PC-3 (cell line): ENCODE measurements at regions not wholly inside any gene's neighbourhood (a gene's known extent, or its start where the extent isn't known, plus 50 kb on each side); places are given as distances from the start of the nearest gene placed in this dataset.

Experiments
- ATAC-seq: fragments of 200-7000 bp; cut with Tn5 transposase; 2 replicates; pipeline ENCODE4 v1.9.1; 2020; ENCODE audit warnings: mild to moderate bottlenecking, moderate library complexity
- BruUV-seq: library from RNA; stranded (reverse); fragments of 400-500 nt; replicated peaks from 2 replicates; lab custom pipeline; 2021; lab: Mats Ljungman, UMichigan
- CTCF ChIA-PET: fragments of 300-600 bp; sonication (Branson Sonifier 250); formaldehyde crosslinking; loops from one replicate; lab custom pipeline; 2022; ENCODE audit warnings: antibody characterized with exemption; lab: Charles Lee
- POLR2A ChIA-PET: fragments of 300-600 bp; sonication (Branson Sonifier 250); formaldehyde crosslinking; loops from one replicate; lab custom pipeline; 2022; ENCODE audit warnings: antibody characterized with exemption; ENCODE audit not compliant: unreplicated experiment; lab: Charles Lee
- DNase-seq: peaks from one replicate; pipeline ENCODE4 v3.0.0-alpha.2; 2015
- H2AFZ ChIP-seq: fragments of 300-600 bp; sonication (generic); 2 replicates; pipeline ENCODE4 v1.6.0; 2016; ENCODE audit warnings: antibody characterized with exemption, low read length
- H3F3A ChIP-seq: fragments of 300-600 bp; sonication (generic); one replicate; pipeline ENCODE4 v1.6.0; 2017; ENCODE audit warnings: antibody characterized with exemption, low read length, control low read depth, mild to moderate bottlenecking; ENCODE audit not compliant: unreplicated experiment
- H3K27ac ChIP-seq: fragments of 300-600 bp; sonication (generic); 2 replicates; pipeline ENCODE4 v1.5.1; 2016; ENCODE audit warnings: mild to moderate bottlenecking, low read length
- H3K27me3 ChIP-seq: fragments of 300-600 bp; sonication (generic); 2 replicates; pipeline ENCODE4 v1.6.1; 2016; ENCODE audit warnings: low read length, mixed read lengths
- H3K36me3 ChIP-seq: fragments of 300-600 bp; sonication (generic); 2 replicates; pipeline ENCODE4 v1.6.1; 2016; ENCODE audit warnings: low read depth, mixed run types, low read length, mixed read lengths
- H3K4me1 ChIP-seq: fragments of 300-600 bp; sonication (generic); 2 replicates; pipeline ENCODE4 v1.5.1; 2016; ENCODE audit warnings: low read length; ENCODE audit not compliant: insufficient read depth
- H3K4me2 ChIP-seq: fragments of 300-600 bp; sonication (generic); 2 replicates; pipeline ENCODE4 v1.6.0; 2016; ENCODE audit warnings: low read length
- H3K4me3 ChIP-seq: fragments of 300-600 bp; sonication (generic); 2 replicates; pipeline ENCODE4 v1.5.1; 2016; ENCODE audit warnings: mild to moderate bottlenecking, low read length, mixed read lengths
- H3K79me2 ChIP-seq: fragments of 300-600 bp; sonication (generic); 2 replicates; pipeline ENCODE4 v1.6.1; 2017; ENCODE audit warnings: low read length, mixed read lengths
- H3K9ac ChIP-seq: fragments of 300-600 bp; sonication (generic); 2 replicates; pipeline ENCODE4 v1.6.0; 2016; ENCODE audit warnings: mild to moderate bottlenecking, low read length
- H3K9me2 ChIP-seq: fragments of 300-600 bp; sonication (generic); replicated peaks from 2 replicates; pipeline ENCODE4 v1.6.1; 2016; ENCODE audit warnings: mixed run types, low read length, mixed read lengths
- H3K9me3 ChIP-seq: fragments of 300-600 bp; sonication (generic); 2 replicates; pipeline ENCODE4 v1.6.1; 2016; ENCODE audit warnings: low read length, mixed read lengths
- H4K20me1 ChIP-seq: fragments of 300-600 bp; sonication (generic); 2 replicates; pipeline ENCODE4 v1.6.1; 2016; ENCODE audit warnings: low read length, mixed read lengths
- CTCF ChIP-seq: fragments of 300-600 bp; sonication (generic); conservative IDR thresholded peaks from 2 replicates; pipeline ENCODE4 v1.5.1; 2017; ENCODE audit warnings: antibody characterized with exemption, low read depth, mild to moderate bottlenecking, low read length
- EZH2 ChIP-seq: fragments of 300-600 bp; sonication (generic); IDR thresholded peaks from one replicate; pipeline ENCODE4 v1.6.1; 2017; ENCODE audit warnings: antibody characterized with exemption, mild to moderate bottlenecking, low read length; ENCODE audit not compliant: unreplicated experiment
- EZH2phosphoT487 ChIP-seq: fragments of 300-600 bp; sonication (generic); IDR thresholded peaks from 2 replicates; pipeline ENCODE4 v1.6.1; 2018; ENCODE audit warnings: mild to moderate bottlenecking, antibody characterized with exemption, low read length, borderline replicate concordance
- intact Hi-C: fragments of 100-400 bp; cut with micrococcal nuclease; formaldehyde crosslinking; loops from 2 replicates; pipeline ENCODE4 v1.9.0; 2023

DNA sequence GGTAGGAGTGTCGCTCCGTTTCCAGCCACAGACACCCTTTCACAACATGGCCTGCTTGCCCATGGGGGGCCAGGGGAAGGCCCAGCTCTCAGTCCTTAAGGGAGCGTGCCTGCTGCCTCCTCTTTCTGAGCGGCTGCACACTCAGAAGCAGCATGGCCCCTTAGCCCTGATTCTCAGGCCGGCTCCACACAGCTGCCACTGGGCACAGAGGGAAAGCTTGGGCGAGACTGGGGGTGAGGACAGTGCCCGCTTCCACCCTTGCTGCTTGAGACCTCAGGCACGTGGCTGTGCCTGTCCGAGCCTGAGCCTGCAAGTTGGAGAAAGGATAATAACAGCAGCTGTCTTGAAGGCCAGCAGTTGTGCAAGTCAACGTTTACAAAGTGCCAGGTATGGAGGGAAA lies 416.3 kb downstream of the SHANK2 start:
- TF ChIP-seq EZH2phosphoT487, result no peak
- H3K9ac ChIP-seq, result no peak overlapping the region
- no peaks in the 10 kb centered on the region for H4K20me1 ChIP-seq
- ChIA-PET CTCF (no interaction called here), POLR2A (no interaction called here)
- H3K79me2 ChIP-seq, result no peaks in the 10 kb centered on the region
- no peaks in the 10 kb centered on the region for H3K9me2 ChIP-seq
- no peak overlapping the region for H3K4me3 ChIP-seq
- no peak overlapping the region for H2AFZ ChIP-seq
- H3K9me3 ChIP-seq, result no peaks in the 10 kb centered on the region
- no peak for DNase-seq
- H3K36me3 ChIP-seq, result no peaks in the 10 kb centered on the region
- H3K4me2 ChIP-seq, result no peak overlapping the region
- intact Hi-C loops, result no loop called here
- H3K4me1 ChIP-seq, result no peaks in the 10 kb centered on the region
- H3F3A ChIP-seq, result no peaks in the 10 kb centered on the region
- ATAC-seq, result no peak
- no peaks in the 10 kb centered on the region for H3K27me3 ChIP-seq
- BruUV-seq, result no TSS peak
- H3K27ac ChIP-seq, result no peak overlapping the region

DNA sequence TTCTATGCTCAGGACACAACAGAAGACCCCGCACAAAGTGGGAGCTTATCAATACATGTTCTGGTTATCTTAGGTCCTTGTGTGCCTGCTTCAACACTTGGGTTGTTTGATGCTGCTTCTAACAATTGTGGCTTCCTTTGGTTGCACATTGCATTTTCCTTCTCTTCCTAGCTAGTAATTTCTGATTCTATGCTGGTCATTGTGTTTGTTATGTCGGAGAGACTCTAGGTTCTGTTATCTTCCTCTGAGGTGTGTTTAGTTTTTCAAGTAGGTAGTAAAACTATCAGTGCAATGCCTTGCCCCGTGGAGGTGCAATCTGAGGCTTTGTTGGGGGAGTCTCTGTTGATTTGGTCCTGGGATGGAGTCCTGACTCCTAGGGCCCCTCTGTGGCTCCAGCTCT lies 414.2 kb downstream of the SHANK2 start:
- no peaks in the 10 kb centered on the region for H3K9me3 ChIP-seq
- TF ChIP-seq CTCF (no peak), EZH2phosphoT487 (no peak), EZH2 (no peak)
- H3K4me3 ChIP-seq, result no peak overlapping the region
- no peak overlapping the region for H2AFZ ChIP-seq
- intact Hi-C loops, result no loop called here
- H3F3A ChIP-seq, result no peaks in the 10 kb centered on the region
- H3K9me2 ChIP-seq, result no peaks in the 10 kb centered on the region
- H3K79me2 ChIP-seq, result no peaks in the 10 kb centered on the region
- no TSS peak for BruUV-seq
- no peak overlapping the region for H3K27ac ChIP-seq
- CTCF ChIA-PET, result no interaction called here
- DNase-seq, result no peak
- H3K36me3 ChIP-seq, result no peaks in the 10 kb centered on the region
- H4K20me1 ChIP-seq, result no peaks in the 10 kb centered on the region
- H3K4me1 ChIP-seq, result no peaks in the 10 kb centered on the region
- POLR2A ChIA-PET, result no interaction called here
- no peak for ATAC-seq
- no peaks in the 10 kb centered on the region for H3K27me3 ChIP-seq
- no peak overlapping the region for H3K4me2 ChIP-seq
- H3K9ac ChIP-seq, result no peak overlapping the region

DNA sequence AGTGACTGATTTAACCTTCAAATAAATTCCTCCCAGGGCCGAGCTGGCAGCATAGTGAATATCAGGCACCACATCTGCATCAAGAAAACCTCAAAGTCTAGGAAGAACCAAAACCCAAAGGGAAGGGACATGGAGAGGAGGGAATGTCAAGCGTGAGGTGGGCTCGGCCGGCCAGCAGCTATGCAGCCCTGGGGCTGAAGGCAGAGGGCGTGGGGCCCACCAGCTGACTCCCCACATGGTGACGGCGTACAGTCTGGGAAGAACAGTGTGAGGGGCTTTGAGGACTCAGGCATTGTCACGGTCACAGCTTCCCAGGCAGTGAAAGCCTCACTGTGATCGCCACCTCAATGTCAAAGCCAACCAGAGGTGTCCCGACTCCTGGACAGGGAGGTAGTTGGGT lies 412.5 kb downstream of the SHANK2 start:
- ATAC-seq (no peak), DNase-seq (no peak)
- H2AFZ ChIP-seq, result no peak overlapping the region
- ChIA-PET CTCF (no interaction called here), POLR2A (no interaction called here)
- no peaks in the 10 kb centered on the region for H3K9me3 ChIP-seq
- intact Hi-C loops, result no loop called here
- H3K27ac ChIP-seq, result no peak overlapping the region
- H4K20me1 ChIP-seq, result no peaks in the 10 kb centered on the region
- H3K4me2 ChIP-seq, result no peak overlapping the region
- H3K4me3 ChIP-seq, result no peak overlapping the region
- no peaks in the 10 kb centered on the region for H3K4me1 ChIP-seq
- no peak overlapping the region for H3K9ac ChIP-seq
- H3K27me3 ChIP-seq, result no peaks in the 10 kb centered on the region
- H3K9me2 ChIP-seq, result no peaks in the 10 kb centered on the region
- TF ChIP-seq CTCF (no peak), EZH2 (no peak), EZH2phosphoT487 (no peak)
- no peaks in the 10 kb centered on the region for H3K36me3 ChIP-seq
- BruUV-seq, result no TSS peak
- no peaks in the 10 kb centered on the region for H3F3A ChIP-seq
- H3K79me2 ChIP-seq, result no peaks in the 10 kb centered on the region
